Neutrophil (primary cell): ENCODE measurements at regions not wholly inside any gene's neighbourhood (a gene's known extent, or its start where the extent isn't known, plus 50 kb on each side); places are given as distances from the start of the nearest gene placed in this dataset.

Experiments used
- H3K27ac ChIP-seq: fragments of 200-600 bp; sonication (generic); 2 replicates; pipeline ENCODE4 v1.5.1; 2016; ENCODE audit warnings: mild to moderate bottlenecking, moderate library complexity
- H3K27me3 ChIP-seq: fragments of 200-600 bp; sonication (generic); 2 replicates; pipeline ENCODE4 v1.6.0; 2016; ENCODE audit warnings: mild to moderate bottlenecking
- H3K36me3 ChIP-seq: fragments of 200-600 bp; sonication (generic); 2 replicates; pipeline ENCODE4 v1.5.1; 2017
- H3K4me1 ChIP-seq, 2 experiments: fragments of 200-600 bp in 1 of 2; sonication (generic) in 1 of 2; 1 replicate in 1 of 2; 2 replicates in 1 of 2; pipeline versions ENCODE4 v1.5.1 to v1.6.1; 2013 to 2016; ENCODE audit warnings: low read depth in 1 of 2, low read length in 1 of 2, mild to moderate bottlenecking in 1 of 2, moderate library complexity in 1 of 2; ENCODE audit not compliant: control insufficient read depth in 1 of 2, insufficient read depth in 1 of 2
- H3K4me3 ChIP-seq, 2 experiments: fragments of 200-600 bp in 1 of 2; sonication (generic) in 1 of 2; 1 replicate in 1 of 2; 2 replicates in 1 of 2; pipeline ENCODE4 v1.5.1; 2013 to 2016; ENCODE audit warnings: low read depth in 1 of 2, low read length in 1 of 2, mild to moderate bottlenecking in 1 of 2, moderate library complexity in 1 of 2
- H3K9me3 ChIP-seq: fragments of 200-600 bp; sonication (generic); 2 replicates; pipeline ENCODE4 v1.5.1; 2016
- CTCF ChIP-seq: fragments of 200-600 bp; sonication (generic); IDR thresholded peaks from 2 replicates; pipeline ENCODE4 v1.5.1; 2016; ENCODE audit warnings: antibody characterized with exemption

DNA sequence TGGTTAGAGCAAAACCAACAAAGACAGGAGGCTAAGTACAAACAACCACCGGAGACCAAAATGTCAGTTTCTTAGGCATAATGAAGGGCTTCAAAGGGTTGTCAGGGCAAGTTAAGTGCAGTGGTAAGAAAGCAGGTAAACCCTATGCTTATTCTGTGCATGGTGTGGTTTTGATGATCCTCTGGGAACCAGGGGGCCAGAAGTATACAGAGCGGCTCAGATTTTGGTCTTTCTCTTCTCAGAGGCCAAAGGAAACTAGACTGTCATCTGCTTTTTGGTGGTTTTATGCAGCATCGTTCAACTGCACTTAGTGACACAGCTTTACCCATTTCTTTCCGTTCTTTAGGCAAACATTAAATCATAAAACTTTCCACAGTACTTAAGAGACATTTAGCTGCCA lies 332.7 kb upstream of the CELF2 start:
- Histone ChIP-seq H3K36me3 (no peaks in the 10 kb centered on the region), H3K27ac (no peak overlapping the region), H3K4me3 (no peak overlapping the region), H3K9me3 (no peaks in the 10 kb centered on the region), H3K27me3 (no peaks in the 10 kb centered on the region), H3K4me1 (no peaks in the 10 kb centered on the region)
- TF ChIP-seq CTCF, result no peak

GRCh38 chr10:10685566-10685965 lies 332.1 kb upstream of the CELF2 start:
- Histone ChIP-seq H3K27me3 (no peaks in the 10 kb centered on the region), H3K4me3 (no peak overlapping the region), H3K4me1 (no peaks in the 10 kb centered on the region), H3K36me3 (no peaks in the 10 kb centered on the region), H3K9me3 (no peaks in the 10 kb centered on the region), H3K27ac (no peak overlapping the region)
- TF ChIP-seq CTCF, result no peak

DNA sequence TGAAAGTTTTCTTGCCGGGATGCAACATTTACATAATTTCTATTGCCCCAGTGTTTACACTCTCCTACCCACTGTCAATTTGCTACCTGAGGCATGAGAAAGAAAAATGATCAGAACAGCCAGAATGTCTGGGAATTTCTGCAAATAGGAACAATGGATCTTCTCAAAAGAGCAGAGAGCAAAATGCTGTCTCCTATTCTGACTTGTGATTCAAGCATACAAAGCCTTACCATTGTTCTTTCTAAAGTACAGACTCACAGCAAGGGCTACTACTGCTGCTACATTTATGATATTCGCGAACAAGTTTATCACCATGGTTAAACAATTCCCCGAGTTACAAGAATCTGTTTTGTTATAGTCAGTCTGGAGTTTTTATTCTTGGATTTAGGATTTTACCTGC lies 329.9 kb upstream of the CELF2 start:
- no peak for TF ChIP-seq CTCF
- no peaks in the 10 kb centered on the region for H3K27me3 ChIP-seq
- no peak overlapping the region for H3K27ac ChIP-seq

DNA sequence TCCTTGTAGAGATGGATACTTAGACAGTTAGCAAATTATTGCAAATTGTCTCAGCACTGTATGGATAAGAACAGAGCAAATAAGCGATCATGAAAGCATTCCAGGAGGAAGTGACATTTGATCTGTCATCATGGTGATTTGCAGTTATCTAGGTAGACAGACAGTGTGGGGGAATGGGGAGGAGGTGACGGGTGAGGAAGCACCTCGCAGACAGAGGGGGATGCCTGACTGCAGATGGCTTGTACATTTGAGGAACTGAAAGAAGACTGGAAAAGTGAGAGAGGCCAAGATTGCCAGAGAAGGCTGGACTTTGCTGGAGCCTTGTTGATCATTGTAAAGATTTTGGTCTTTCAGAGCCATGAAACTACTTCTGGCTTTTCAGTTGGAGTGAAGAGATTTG lies 318.2 kb upstream of the CELF2 start:
- Histone ChIP-seq H3K4me1 (no peaks in the 10 kb centered on the region), H3K4me3 (no peak overlapping the region), H3K27ac (no peak overlapping the region), H3K36me3 (no peaks in the 10 kb centered on the region), H3K27me3 (no peaks in the 10 kb centered on the region), H3K9me3 (no peaks in the 10 kb centered on the region)
- TF ChIP-seq CTCF, result no peak

More for the DNA sequence above, 329.9 kb upstream of the CELF2 start:
- H3K4me1 ChIP-seq, result no peaks in the 10 kb centered on the region
- no peaks in the 10 kb centered on the region for H3K9me3 ChIP-seq
- no peak overlapping the region for H3K4me3 ChIP-seq
- no peaks in the 10 kb centered on the region for H3K36me3 ChIP-seq

DNA sequence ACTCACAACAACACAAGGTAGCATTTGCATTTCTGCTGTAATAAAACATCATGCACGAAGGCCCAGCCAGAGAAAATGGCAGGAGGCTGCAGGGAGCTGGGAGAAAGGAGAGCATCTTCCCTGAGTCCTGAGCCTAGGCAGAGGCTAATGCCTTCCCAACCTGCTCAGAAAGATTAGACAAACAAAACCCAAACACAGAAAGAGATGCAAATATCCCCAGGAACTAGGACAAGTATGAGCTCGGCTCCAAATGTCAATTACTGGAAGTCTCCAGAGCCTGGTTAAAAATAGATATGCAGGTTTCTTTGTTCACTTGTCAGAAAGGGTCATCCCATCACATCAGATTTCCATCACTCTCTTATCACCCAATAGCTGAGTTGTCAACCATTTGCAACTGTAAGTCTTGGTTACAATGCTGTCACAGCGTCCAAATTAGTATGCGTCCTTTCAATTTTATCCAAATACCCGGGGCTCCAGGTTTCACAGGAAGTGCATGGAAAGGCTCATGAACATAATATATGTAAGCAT lies 316.5 kb upstream of the CELF2 start:
- H3K27ac ChIP-seq, result no peak overlapping the region
- TF ChIP-seq CTCF, result no peak
- no peaks in the 10 kb centered on the region for H3K36me3 ChIP-seq
- H3K4me3 ChIP-seq, result no peak overlapping the region
- H3K4me1 ChIP-seq, result no peaks in the 10 kb centered on the region
- no peaks in the 10 kb centered on the region for H3K9me3 ChIP-seq
- H3K27me3 ChIP-seq, result no peaks in the 10 kb centered on the region

DNA sequence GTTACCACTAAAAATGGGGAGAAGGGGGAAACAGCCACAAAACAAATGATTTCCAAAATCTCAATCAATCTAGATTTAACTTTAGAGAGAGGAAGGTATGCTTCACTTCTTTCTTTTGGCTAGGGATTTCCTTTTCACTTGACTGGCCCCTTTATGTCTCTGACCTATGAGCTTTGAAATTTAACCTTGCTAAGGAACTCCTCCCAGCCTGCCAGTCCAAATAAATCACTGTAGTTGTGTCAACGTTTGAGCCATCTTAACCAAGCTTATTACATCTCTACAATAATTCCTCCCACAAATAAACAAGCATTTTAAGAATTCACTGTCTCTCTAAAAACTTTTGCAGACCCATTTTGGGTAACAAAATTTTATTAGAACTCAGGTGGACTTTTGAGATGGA lies 315.5 kb upstream of the CELF2 start:
- Histone ChIP-seq H3K4me3 (no peak overlapping the region), H3K36me3 (no peaks in the 10 kb centered on the region), H3K9me3 (no peaks in the 10 kb centered on the region), H3K27ac (no peak overlapping the region), H3K27me3 (no peaks in the 10 kb centered on the region), H3K4me1 (no peaks in the 10 kb centered on the region)
- TF ChIP-seq CTCF, result no peak
